ENCODE measurements at regions not wholly inside any gene's neighbourhood (a gene's known extent, or its start where the extent isn't known, plus 50 kb on each side); places are given as distances from the start of the nearest gene placed in this dataset.
"Not testable (repeated sequence)": the region's sequence is repeated elsewhere in the genome, so short reads cannot be mapped to it uniquely, and the experiment has no call there.

- no peak for DNase-seq
Measured at GRCh38 chr5:82952326-82952725, 124.9 kb downstream of the TMEM167A start.

- not testable (repeated sequence) for DNase-seq
Measured at GRCh38 chr5:82944267-82944666, 132.9 kb downstream of the TMEM167A start.

GRCh38 chr5:82942083-82942881 lies 134.9 kb downstream of the TMEM167A start:
- no peak for DNase-seq

- DNase-seq = no peak
Measured at GRCh38 chr5:82938901-82939725, 138.1 kb downstream of the TMEM167A start.

- DNase-seq = not testable (repeated sequence)
Measured at GRCh38 chr5:82932473-82933220, 144.5 kb downstream of the TMEM167A start.

- DNase-seq = no peak
Measured at GRCh38 chr5:82931110-82931509, 146.1 kb downstream of the TMEM167A start.

GRCh38 chr5:82925061-82925411 lies 152.2 kb downstream of the TMEM167A start:
- no peak for DNase-seq

GRCh38 chr5:82924226-82925060 lies 152.8 kb downstream of the TMEM167A start:
- DNase-seq = no peak

GRCh38 chr5:82922086-82922734 lies 155.0 kb downstream of the TMEM167A start:
- DNase-seq = no peak

- no peak for DNase-seq
Measured at GRCh38 chr5:82918311-82919031, 158.7 kb downstream of the TMEM167A start.

GRCh38 chr5:82917584-82917983 lies 159.6 kb downstream of the TMEM167A start:
- no peak for DNase-seq

- no peak for DNase-seq
Measured at GRCh38 chr5:82913971-82914370, 163.2 kb downstream of the TMEM167A start.

GRCh38 chr5:82912462-82912861 lies 164.7 kb downstream of the TMEM167A start:
- no peak for DNase-seq

- no peak for DNase-seq
Measured at GRCh38 chr5:82911910-82912309, 165.3 kb downstream of the TMEM167A start.

- no peak for DNase-seq
Measured at GRCh38 chr5:82910905-82911304, 166.3 kb downstream of the TMEM167A start.

- DNase-seq = no peak
Measured at GRCh38 chr5:82910491-82910890, 166.7 kb downstream of the TMEM167A start.

GRCh38 chr5:82909771-82910170 lies 167.4 kb downstream of the TMEM167A start:
- DNase-seq = no peak

- DNase-seq = no peak
Measured at GRCh38 chr5:82905986-82906385, 171.2 kb downstream of the TMEM167A start.

- DNase-seq = no peak
Measured at GRCh38 chr5:82901281-82901888, 175.8 kb downstream of the TMEM167A start.

GRCh38 chr5:82894716-82895115 lies 182.5 kb downstream of the TMEM167A start:
- no peak for DNase-seq

- no peak for DNase-seq
Measured at GRCh38 chr5:82889088-82889487, 188.1 kb downstream of the TMEM167A start.

Measured in activated CD8-positive, alpha-beta memory T cell treated with anti-CD3 and anti-CD28 coated beads, Interleukin-2, amount 50 U/mL, for 4 hours (primary cell).